A673 (cell line): ENCODE measurements at regions not wholly inside any gene's neighbourhood (a gene's known extent, or its start where the extent isn't known, plus 50 kb on each side); places are given as distances from the start of the nearest gene placed in this dataset.

Experiments
- CTCF ChIP-seq: fragments of 300-800, 200-600 bp; sonication (generic); conservative IDR thresholded peaks from 2 replicates; pipeline ENCODE4 v1.5.1; 2017; ENCODE audit warnings: low read depth, mild to moderate bottlenecking, antibody characterized with exemption, low read length, moderate library complexity, mixed read lengths
- EZH2 ChIP-seq: fragments of 200-600 bp; sonication (generic); IDR thresholded peaks from 2 replicates; pipeline ENCODE4 v1.6.1; 2017; ENCODE audit warnings: borderline replicate concordance, low read depth, mild to moderate bottlenecking, mixed read lengths, antibody characterized with exemption, low read length; ENCODE audit not compliant: poor library complexity, severe bottlenecking

- TF ChIP-seq CTCF = no peak
- no peak for TF ChIP-seq EZH2
Observed at GRCh38 chr10:132485391-132485790, 52.2 kb upstream of the INPP5A start.
